ENCODE measurements at regions not wholly inside any gene's neighbourhood (a gene's known extent, or its start where the extent isn't known, plus 50 kb on each side); places are given as distances from the start of the nearest gene placed in this dataset.

DNA sequence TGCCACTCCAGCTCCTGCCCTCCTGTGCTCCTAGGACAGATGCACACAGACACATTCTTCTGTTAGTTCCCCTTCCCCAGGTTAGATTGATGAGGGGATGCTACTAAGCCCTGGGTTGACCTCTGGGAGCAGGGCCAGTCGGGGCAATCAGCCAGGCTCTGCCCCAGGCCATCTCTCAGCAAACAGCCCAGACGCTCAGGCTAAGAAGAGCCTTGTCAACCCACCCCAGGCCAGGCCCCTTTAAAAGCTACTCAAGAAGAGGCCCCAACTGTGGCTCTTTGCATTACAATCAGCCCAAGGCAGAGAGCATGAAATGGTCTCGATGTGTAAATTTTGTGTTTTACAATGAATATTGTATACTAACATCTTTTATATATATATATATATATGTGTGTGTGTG is 107.4 kb downstream of the TFAP2A start:
- H3K9me1 ChIP-seq (replicated peaks; ENCODE audit: control insufficient read depth, extremely low read depth, insufficient read depth, low read length) = no peaks in the 10 kb centered on the region
- H2AFZ ChIP-seq (ENCODE audit: low read depth, low read length) = no peak overlapping the region
- H3K4me3 ChIP-seq (replicated peaks in 1 of 3; ENCODE audit: insufficient read depth in 1 of 3, low read depth in 1 of 3, low read length in 3 of 3) = no peak overlapping the region
- H3K9ac ChIP-seq (replicated peaks; ENCODE audit: extremely low read depth, insufficient read depth, low read length) = no peak overlapping the region
- dilution Hi-C loops (cut with MboI; ENCODE audit: extremely low pct_ligation_motif_present, low sequenced_read_pairs) (no loop called here), intact Hi-C loops (cut with micrococcal nuclease) (no loop called here)
- no peaks in the 10 kb centered on the region for H3K79me2 ChIP-seq (ENCODE audit: control insufficient read depth, insufficient read depth, low read length)
- H3K9me3 ChIP-seq (replicated peaks; ENCODE audit: control insufficient read depth, insufficient read depth, low read length) = no peaks in the 10 kb centered on the region
- H3K36me3 ChIP-seq (ENCODE audit: control insufficient read depth in 2 of 2, extremely low read depth in 1 of 2, insufficient read depth in 2 of 2, low read length in 2 of 2) = no peaks in the 10 kb centered on the region
- no peaks in the 10 kb centered on the region for H3K27me3 ChIP-seq (ENCODE audit: control insufficient read depth in 2 of 2, insufficient read depth in 2 of 2, low read length in 2 of 2)
- TF ChIP-seq JUN (IDR thresholded peaks at IDR 0.05; ENCODE audit: borderline replicate concordance, insufficient read depth, insufficient read length, low read depth) (no peak), POLR2A (IDR thresholded peaks at IDR 0.05; ENCODE audit: low read depth, low read length) (no peak), FOS (IDR thresholded peaks at IDR 0.05; ENCODE audit: borderline replicate concordance, insufficient read depth, low read length) (no peak), MYC (IDR thresholded peaks at IDR 0.05; ENCODE audit: low read depth, low read length) (no peak), GATA2 (IDR thresholded peaks at IDR 0.05; ENCODE audit: insufficient read depth, insufficient read length, low read depth, low read length) (no peak), EZH2 (IDR thresholded peaks at IDR 0.05; ENCODE audit: borderline replicate concordance, low read depth, low read length, severe bottlenecking) (no peak), POLR2AphosphoS5 (IDR thresholded peaks at IDR 0.05; ENCODE audit: insufficient read depth, low read depth, low read length) (no peak)
- TF ChIP-seq, protein P1, sequence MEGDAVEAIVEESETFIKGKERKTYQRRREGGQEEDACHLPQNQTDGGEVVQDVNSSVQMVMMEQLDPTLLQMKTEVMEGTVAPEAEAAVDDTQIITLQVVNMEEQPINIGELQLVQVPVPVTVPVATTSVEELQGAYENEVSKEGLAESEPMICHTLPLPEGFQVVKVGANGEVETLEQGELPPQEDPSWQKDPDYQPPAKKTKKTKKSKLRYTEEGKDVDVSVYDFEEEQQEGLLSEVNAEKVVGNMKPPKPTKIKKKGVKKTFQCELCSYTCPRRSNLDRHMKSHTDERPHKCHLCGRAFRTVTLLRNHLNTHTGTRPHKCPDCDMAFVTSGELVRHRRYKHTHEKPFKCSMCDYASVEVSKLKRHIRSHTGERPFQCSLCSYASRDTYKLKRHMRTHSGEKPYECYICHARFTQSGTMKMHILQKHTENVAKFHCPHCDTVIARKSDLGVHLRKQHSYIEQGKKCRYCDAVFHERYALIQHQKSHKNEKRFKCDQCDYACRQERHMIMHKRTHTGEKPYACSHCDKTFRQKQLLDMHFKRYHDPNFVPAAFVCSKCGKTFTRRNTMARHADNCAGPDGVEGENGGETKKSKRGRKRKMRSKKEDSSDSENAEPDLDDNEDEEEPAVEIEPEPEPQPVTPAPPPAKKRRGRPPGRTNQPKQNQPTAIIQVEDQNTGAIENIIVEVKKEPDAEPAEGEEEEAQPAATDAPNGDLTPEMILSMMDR (IDR thresholded peaks at IDR 0.05; ENCODE audit: extremely low read depth in 1 of 2, insufficient read depth in 1 of 2, low read depth in 1 of 2, low read length in 2 of 2) = no peak
- TF ChIP-seq, protein P2, sequence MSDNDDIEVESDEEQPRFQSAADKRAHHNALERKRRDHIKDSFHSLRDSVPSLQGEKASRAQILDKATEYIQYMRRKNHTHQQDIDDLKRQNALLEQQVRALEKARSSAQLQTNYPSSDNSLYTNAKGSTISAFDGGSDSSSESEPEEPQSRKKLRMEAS (IDR thresholded peaks at IDR 0.05; ENCODE audit: insufficient read depth, insufficient read length) = no peak
- CTCF ChIA-PET = no interaction called here
- POLR2A ChIA-PET = no interaction called here
- H3K4me1 ChIP-seq (ENCODE audit: control insufficient read depth, extremely low read depth, insufficient read depth, low read length) = no peaks in the 10 kb centered on the region
- no peak for FAIRE-seq
- no TSS peak for BruUV-seq (replicated peaks)
- no peak overlapping the region for H3K27ac ChIP-seq (ENCODE audit: insufficient read depth, low read depth, low read length)
- DNase-seq (ENCODE audit: low read depth, low spot score) = no peak
- H4K20me1 ChIP-seq (replicated peaks; ENCODE audit: control insufficient read depth, extremely low read depth, insufficient read depth, low read length) = no peaks in the 10 kb centered on the region
- H3K4me2 ChIP-seq (ENCODE audit: insufficient read depth, low read length) = no peak overlapping the region
